ENCODE measurements at regions not wholly inside any gene's neighbourhood (a gene's known extent, or its start where the extent isn't known, plus 50 kb on each side); places are given as distances from the start of the nearest gene placed in this dataset.

GRCh38 chr6:12586721-12587480 lies 129.7 kb upstream of the PHACTR1 start:
- Mint-ChIP-seq H3K4me1 (peaks cover 12% of the 10 kb centered on the region), H3K36me3 (ENCODE audit: low read depth) (no peaks in the 10 kb centered on the region), H3K27ac (no peak overlapping the region), H3K9me3 (no peaks in the 10 kb centered on the region), H3K4me3 (no peak overlapping the region), H3K27me3 (ENCODE audit: low read depth, poor library complexity) (peaks cover 4% of the 10 kb centered on the region)
- DNase-seq = no peak
- no peak for TF ChIP-seq CTCF (IDR thresholded peaks at IDR 0.05)

GRCh38 chr6:12590901-12591300 lies 125.7 kb upstream of the PHACTR1 start:
- Mint-ChIP-seq H3K4me1 (peaks cover 13% of the 10 kb centered on the region), H3K27ac (no peak overlapping the region), H3K9me3 (no peaks in the 10 kb centered on the region), H3K27me3 (ENCODE audit: low read depth, poor library complexity) (peaks cover 6% of the 10 kb centered on the region), H3K36me3 (ENCODE audit: low read depth) (no peaks in the 10 kb centered on the region), H3K4me3 (no peak overlapping the region)
- no peak for DNase-seq
- TF ChIP-seq CTCF (IDR thresholded peaks at IDR 0.05) = no peak

- no peaks in the 10 kb centered on the region for H3K9me3 Mint-ChIP-seq
- H3K36me3 Mint-ChIP-seq (ENCODE audit: low read depth) = no peaks in the 10 kb centered on the region
- no peak for TF ChIP-seq CTCF (IDR thresholded peaks at IDR 0.05)
- no peak overlapping the region for H3K4me3 Mint-ChIP-seq
- no peak overlapping the region for H3K27ac Mint-ChIP-seq
- DNase-seq = no peak
- H3K27me3 Mint-ChIP-seq (ENCODE audit: low read depth, poor library complexity) = peaks cover 6% of the 10 kb centered on the region
- peaks cover 13% of the 10 kb centered on the region for H3K4me1 Mint-ChIP-seq
Observed at GRCh38 chr6:12592634-12593033, 123.9 kb upstream of the PHACTR1 start.

GRCh38 chr6:12593771-12594529 lies 122.6 kb upstream of the PHACTR1 start:
- H3K27ac Mint-ChIP-seq = no peak overlapping the region

GRCh38 chr6:12594530-12594893 lies 122.1 kb upstream of the PHACTR1 start:
- Mint-ChIP-seq H3K36me3 (ENCODE audit: low read depth) (no peaks in the 10 kb centered on the region), H3K4me1 (peaks cover 13% of the 10 kb centered on the region), H3K4me3 (no peak overlapping the region), H3K27ac (no peak overlapping the region), H3K27me3 (ENCODE audit: low read depth, poor library complexity) (peaks cover 6% of the 10 kb centered on the region), H3K9me3 (no peaks in the 10 kb centered on the region)
- TF ChIP-seq CTCF (IDR thresholded peaks at IDR 0.05) = no peak
- DNase-seq = no peak

More at GRCh38 chr6:12593771-12594529, 122.6 kb upstream of the PHACTR1 start:
- no peak overlapping the region for H3K4me3 Mint-ChIP-seq
- peaks cover 13% of the 10 kb centered on the region for H3K4me1 Mint-ChIP-seq
- no peak for TF ChIP-seq CTCF (IDR thresholded peaks at IDR 0.05)
- H3K36me3 Mint-ChIP-seq (ENCODE audit: low read depth) = no peaks in the 10 kb centered on the region
- H3K27me3 Mint-ChIP-seq (ENCODE audit: low read depth, poor library complexity) = peaks cover 6% of the 10 kb centered on the region
- H3K9me3 Mint-ChIP-seq = no peaks in the 10 kb centered on the region
- no peak for DNase-seq

All from nephron progenitor cell (in vitro differentiated cells).